22Rv1 (cell line): ENCODE measurements at regions not wholly inside any gene's neighbourhood (a gene's known extent, or its start where the extent isn't known, plus 50 kb on each side); places are given as distances from the start of the nearest gene placed in this dataset.

Experiments used
- ZFX ChIP-seq: fragments of 450-650 bp; IDR thresholded peaks from 2 replicates; pipeline ENCODE4 v1.6.1; 2017; ENCODE audit warnings: antibody characterized with exemption, borderline replicate concordance
- TF ChIP-seq, protein P1 (sequence below): fragments of 450-650 bp; IDR thresholded peaks from 2 replicates; pipeline ENCODE4 v1.5.1; 2017; ENCODE audit warnings: mild to moderate bottlenecking

DNA sequence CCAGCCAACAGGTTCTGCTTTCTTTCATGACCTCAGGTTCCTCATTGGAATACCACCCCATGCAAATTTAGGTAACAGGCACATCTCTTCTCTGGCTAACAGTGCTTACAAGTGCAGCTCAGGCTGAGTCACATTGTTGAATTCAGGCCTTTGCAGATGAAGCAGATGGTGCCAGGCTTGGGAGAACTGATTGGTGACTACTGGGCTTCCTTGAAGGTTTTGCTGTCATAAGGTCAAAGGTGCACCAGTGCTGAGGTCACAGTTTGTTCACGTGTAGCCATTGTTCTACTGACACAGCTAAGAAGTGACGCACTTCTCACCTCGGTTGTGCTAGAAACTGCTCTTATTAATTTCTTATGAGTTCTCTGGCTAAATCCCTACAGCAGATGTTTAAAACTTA is 128.6 kb upstream of the BMPER start:
- TF ChIP-seq, protein P1, sequence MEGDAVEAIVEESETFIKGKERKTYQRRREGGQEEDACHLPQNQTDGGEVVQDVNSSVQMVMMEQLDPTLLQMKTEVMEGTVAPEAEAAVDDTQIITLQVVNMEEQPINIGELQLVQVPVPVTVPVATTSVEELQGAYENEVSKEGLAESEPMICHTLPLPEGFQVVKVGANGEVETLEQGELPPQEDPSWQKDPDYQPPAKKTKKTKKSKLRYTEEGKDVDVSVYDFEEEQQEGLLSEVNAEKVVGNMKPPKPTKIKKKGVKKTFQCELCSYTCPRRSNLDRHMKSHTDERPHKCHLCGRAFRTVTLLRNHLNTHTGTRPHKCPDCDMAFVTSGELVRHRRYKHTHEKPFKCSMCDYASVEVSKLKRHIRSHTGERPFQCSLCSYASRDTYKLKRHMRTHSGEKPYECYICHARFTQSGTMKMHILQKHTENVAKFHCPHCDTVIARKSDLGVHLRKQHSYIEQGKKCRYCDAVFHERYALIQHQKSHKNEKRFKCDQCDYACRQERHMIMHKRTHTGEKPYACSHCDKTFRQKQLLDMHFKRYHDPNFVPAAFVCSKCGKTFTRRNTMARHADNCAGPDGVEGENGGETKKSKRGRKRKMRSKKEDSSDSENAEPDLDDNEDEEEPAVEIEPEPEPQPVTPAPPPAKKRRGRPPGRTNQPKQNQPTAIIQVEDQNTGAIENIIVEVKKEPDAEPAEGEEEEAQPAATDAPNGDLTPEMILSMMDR: no peak
- no peak for TF ChIP-seq ZFX
